ENCODE measurements at regions not wholly inside any gene's neighbourhood (a gene's known extent, or its start where the extent isn't known, plus 50 kb on each side); places are given as distances from the start of the nearest gene placed in this dataset.

DNA sequence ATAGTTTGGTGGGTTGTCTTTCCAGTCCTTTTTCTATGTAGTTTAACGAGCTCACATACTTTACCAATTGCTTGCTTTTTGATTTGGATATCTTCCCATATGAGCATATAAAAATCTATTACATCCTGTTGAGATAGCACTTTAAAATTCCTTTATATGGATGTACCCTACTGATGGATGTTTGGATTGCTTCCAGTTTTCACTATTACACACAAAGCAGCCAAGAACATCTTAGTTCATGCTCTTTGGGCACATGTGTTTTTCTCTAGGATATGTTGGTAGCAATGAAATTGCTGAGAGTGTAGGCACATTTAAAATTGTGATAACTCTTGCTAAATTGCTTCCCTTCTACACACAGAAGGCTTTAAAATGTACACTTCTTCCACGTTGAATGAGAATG lies 56.1 kb upstream of the NTRK2 start:
- TF ChIP-seq, protein P1, sequence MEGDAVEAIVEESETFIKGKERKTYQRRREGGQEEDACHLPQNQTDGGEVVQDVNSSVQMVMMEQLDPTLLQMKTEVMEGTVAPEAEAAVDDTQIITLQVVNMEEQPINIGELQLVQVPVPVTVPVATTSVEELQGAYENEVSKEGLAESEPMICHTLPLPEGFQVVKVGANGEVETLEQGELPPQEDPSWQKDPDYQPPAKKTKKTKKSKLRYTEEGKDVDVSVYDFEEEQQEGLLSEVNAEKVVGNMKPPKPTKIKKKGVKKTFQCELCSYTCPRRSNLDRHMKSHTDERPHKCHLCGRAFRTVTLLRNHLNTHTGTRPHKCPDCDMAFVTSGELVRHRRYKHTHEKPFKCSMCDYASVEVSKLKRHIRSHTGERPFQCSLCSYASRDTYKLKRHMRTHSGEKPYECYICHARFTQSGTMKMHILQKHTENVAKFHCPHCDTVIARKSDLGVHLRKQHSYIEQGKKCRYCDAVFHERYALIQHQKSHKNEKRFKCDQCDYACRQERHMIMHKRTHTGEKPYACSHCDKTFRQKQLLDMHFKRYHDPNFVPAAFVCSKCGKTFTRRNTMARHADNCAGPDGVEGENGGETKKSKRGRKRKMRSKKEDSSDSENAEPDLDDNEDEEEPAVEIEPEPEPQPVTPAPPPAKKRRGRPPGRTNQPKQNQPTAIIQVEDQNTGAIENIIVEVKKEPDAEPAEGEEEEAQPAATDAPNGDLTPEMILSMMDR (conservative IDR thresholded peaks at IDR 0.05; ENCODE audit: low read depth, low read length): no peak
- no peak for TF ChIP-seq POLR2A (IDR thresholded peaks at IDR 0.05; ENCODE audit: low read depth, low read length)
- TF ChIP-seq MAFK (IDR thresholded peaks at IDR 0.05; ENCODE audit: low read depth, low read length): no peak
- no peak for TF ChIP-seq RFX5 (IDR thresholded peaks at IDR 0.05; ENCODE audit: low read depth, low read length)
- TF ChIP-seq CEBPB (IDR thresholded peaks at IDR 0.05; ENCODE audit: low read depth, low read length): no peak
- no peak for TF ChIP-seq NFE2L2 (IDR thresholded peaks at IDR 0.05; ENCODE audit: low read depth, low read length)
- TF ChIP-seq, protein P2, sequence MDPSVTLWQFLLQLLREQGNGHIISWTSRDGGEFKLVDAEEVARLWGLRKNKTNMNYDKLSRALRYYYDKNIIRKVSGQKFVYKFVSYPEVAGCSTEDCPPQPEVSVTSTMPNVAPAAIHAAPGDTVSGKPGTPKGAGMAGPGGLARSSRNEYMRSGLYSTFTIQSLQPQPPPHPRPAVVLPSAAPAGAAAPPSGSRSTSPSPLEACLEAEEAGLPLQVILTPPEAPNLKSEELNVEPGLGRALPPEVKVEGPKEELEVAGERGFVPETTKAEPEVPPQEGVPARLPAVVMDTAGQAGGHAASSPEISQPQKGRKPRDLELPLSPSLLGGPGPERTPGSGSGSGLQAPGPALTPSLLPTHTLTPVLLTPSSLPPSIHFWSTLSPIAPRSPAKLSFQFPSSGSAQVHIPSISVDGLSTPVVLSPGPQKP (IDR thresholded peaks at IDR 0.05; ENCODE audit: borderline replicate concordance, low read depth, low read length): no peak
- TF ChIP-seq RAD21 (IDR thresholded peaks at IDR 0.05; ENCODE audit: low read length): no peak

Measured in IMR-90 (cell line).